Limb (tissue), 2 donors: ENCODE measurements at regions not wholly inside any gene's neighbourhood (a gene's known extent, or its start where the extent isn't known, plus 50 kb on each side); places are given as distances from the start of the nearest gene placed in this dataset.
A peak's percentile ranks its signal among the peaks of the same experiment; 100 is the strongest.
"Not testable (repeated sequence)": the region's sequence is repeated elsewhere in the genome, so short reads cannot be mapped to it uniquely, and the experiment has no call there.

Experiments
- DNase-seq, 2 donors: peaks; one replicate each; pipeline ENCODE4 v3.0.0-alpha.2; 2016; ENCODE audit errors: extremely low spot score in 2 of 2

DNA sequence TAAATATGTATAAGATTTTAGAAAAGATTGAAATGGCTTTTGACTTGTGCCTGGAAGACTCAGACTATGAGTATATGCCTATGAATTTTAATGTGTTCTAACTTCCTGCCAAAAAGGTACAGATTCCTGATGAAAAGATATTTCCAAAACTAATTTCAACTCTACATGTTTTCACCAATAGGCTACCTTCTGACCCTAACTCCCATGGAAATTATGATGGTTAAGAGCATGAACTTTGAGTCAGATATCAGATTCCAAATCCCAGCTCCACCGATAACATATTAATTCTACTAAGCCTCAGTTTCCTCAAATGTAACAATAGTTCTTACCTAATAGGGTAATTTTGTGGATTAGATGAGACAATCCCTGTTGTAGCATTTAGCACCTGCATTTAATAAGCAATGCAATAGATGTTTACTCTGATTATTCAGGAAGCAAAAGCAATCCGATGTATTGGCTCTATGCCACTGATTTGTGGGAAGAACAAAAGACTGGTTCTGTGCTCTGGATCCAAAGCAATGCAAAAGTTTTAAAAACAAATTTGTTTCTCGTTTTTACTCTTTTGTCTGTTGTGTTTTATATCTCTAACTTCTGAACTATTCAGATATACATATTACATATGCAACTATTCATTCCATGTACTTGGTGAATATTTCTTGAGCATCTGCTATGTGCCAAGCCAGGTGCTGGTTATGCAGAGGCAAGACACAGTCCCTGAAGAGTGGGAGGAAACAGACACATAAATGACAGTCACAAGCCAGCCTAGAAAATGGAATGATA lies 115.4 kb downstream of the GATA6 start:
- no peak for DNase-seq

DNA sequence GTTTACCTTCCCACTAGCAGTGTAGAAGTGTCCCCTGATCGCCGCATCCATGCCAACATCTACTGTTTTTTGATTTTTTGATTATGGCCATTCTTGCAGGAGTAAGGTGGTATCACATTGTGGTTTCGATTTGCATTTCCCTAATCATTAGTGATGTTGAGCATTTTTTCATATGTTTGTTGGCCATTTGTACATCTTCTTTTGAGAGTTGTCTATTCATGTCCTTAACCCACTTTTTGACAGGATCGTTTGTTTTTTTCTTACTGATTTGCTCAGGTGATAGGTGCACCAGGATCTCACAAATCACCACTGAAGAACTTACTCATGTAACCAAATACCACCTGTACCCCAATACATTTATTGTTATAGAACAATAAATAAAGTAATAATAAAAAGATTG lies 114.5 kb downstream of the GATA6 start:
- DNase-seq = not testable (repeated sequence)

DNA sequence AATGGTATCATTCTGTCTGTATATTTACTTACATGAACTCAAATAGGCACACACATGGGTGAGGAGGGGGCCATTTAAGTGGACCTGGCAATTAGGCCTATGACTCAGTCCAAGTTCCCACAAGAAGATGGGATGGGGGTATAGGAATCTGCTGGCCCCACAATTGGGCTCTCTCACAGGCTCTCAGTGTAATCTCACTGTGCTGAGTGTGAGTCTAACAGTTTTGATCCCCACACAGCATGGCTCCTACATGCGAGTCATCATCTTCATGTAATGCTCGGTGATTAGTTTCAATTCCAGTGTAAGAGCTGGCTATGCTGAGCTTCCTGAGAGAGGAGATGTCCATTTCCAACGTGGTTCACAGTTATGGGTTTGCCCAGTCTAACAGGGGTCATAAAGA lies 114.0 kb downstream of the GATA6 start:
- no peak for DNase-seq

DNA sequence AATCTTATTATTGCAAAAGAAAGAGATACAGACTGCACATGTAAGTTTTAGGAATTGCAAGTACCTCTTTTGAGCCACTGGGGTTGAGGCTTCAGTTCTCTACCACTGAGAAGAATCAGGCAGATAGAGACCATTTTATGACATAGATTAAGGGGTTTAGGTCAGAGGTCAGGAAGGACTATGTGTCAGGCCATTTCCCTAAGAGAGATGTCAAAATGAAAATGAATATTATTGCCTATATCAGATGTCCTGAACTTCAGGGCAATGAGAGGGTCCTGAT lies 113.7 kb downstream of the GATA6 start:
- no peak for DNase-seq

DNA sequence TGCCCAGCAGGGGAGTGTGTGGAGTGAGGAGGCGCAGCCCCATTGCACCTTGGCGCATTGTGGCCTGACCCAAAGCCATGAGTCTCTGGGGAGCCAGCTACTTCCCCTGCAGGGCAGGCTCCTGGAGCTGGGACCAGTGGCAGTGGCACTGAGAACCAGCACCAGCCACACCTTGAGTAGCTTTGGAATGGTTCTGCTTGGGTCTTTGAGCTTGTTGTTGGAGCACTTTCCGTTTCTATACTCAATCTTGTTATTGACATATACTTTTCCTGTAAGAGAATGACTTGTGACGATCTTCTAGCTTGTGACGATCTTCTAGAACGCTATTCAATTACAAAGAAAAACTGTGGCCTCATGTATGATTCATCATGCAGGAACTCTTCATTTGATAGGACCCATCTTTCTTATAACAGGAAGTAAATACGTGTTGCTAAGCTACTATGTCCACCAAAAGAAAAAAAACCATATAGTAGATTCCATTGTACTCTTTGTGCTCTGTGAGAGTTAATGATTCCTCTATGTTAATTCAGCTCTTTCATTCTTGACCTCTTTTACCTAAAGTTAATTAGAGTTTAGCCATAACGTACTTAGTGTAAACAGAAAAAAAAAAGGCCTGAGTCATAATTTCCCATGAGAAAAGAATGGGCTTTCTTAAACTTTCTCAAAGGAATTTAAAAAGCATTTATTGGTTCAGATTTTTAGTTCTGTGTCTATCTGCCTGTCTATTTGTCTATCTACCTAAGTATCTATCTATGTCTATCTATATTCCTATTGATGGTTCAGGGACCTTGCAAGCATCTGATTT lies 113.1 kb downstream of the GATA6 start:
- DNase-seq = peak in 1 of 2 donors; percentile 13

DNA sequence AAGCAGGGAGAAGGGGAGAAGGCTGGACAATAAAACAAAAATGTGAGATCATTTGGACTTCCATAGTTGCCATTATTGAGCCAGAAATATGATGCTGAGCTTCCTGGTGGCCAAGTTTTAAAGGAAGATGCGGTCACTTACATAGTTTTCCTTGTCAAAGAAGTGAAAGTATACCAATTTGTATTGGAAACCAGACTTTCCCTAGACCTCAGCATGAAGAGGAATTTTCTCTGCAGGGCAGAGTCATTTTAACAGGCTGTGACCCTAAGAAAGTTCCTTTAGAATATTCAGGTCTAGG lies 111.0 kb downstream of the GATA6 start:
- DNase-seq = no peak

DNA sequence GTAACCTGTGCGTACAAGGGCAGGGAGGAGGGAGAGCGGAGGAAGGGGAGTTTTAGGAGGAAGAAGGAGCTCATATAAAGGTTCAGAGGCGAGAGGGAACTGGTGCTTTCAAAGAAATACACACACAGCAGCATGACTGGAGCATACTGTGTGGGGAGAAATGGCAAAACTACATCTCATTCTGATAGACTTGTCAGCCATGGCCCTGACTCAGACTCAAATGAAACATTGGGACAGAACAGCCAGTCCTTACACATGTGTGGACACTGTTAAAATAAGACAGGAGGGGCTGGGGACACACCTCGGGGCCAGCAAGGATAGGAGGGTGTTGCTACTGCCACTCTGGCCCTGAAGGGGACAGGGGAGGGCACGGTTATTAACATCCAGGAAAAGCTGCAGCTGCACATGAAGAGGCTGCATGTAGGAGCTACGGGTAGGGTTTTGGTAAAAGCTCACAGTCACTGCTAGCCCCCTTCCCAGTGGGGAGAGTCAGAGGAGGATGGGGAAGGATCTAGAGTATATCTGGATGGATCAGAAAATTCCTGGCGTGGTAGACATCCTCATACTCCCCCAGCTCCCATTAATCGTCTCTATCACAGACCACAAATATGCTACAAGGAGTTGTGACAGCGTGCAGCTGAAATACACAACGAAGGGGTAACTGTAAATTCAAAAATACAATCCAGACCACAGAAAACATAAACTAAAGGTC lies 110.5 kb downstream of the GATA6 start:
- DNase-seq = no peak

DNA sequence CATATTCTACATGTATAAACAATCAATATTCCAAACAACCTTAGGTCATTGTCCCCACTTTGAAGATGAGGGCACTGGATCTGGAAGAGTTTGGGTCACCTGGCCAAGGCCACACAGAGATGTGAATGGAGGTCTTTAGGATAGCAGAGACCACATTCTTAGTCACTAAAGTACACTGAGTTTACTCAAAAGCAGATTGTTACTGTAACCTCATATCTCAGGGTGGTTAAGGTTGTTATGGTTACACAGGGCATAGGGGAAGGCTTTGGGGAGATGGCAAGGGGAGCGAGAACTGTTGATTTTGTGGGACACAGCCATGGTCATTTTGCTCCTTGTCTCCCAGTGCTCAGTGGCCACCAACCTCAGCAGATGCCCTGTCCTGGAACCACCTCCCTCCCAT lies 109.4 kb downstream of the GATA6 start:
- DNase-seq = no peak

DNA sequence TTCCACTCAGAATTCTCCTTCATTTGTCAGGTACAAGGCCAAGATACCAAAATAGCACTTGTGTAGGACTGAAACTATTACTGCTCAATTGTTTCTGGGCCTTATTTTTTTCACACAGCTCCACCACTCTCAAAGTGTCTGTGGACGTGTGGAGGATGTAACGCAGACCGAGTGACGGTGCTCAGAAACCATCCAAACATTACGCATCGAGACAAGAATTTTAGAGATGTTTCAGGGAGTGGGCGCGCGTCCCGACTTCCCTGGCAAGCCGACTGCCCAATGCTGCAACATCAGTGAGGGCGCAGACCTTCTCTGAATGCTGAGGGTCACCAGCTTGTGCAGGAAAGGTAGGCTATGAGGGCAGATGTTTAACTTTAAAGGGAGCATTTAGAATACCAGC lies 108.4 kb downstream of the GATA6 start:
- no peak for DNase-seq

DNA sequence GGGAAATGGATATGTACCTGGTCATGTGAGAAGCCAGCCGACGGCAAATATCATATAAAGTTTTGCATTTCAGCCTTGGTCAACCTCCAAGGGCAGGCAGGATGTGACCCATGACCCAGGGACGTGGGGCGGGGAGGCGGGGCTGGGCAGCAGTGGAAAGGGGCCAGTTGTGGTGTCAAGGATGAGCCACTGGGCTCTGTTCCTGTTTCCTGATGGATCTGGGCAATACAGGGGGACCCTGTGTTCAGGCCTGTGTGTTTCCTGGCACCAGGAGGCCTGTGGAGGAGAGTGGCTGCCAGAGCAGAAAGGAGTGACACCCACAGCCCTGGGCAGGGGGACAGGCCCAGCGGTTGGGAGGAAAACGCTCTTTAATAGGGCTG lies 106.9 kb downstream of the GATA6 start:
- no peak for DNase-seq

DNA sequence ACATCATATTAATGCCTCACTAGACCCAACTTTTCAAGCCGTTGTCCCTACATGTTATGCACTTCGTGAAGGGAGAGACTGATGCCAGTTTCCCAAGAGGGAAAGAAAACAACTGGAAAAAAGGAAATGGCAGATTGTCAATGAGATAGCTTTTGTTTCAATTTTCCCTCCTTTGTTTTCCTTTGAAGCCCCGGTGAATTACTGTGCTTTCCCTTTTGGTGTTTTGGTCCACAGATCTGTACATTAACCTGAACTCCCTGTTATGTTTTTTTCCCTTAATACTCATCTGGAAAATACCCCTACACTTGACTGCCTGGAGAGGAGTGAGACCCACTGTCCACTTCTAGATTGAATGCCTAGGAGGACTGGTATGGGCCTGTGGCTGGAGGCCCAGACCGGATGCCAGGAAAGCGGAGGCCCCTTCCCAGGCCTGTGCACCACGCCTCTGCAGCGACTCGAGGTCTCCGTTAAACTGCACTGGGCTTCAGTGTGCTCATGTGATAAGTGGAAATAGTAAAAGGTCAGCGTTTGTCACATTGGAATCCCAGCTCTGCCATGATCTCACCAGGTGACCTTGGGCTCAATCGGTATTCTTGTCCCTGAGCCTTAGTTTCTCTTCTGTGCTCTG lies 106.4 kb downstream of the GATA6 start:
- no peak for DNase-seq

DNA sequence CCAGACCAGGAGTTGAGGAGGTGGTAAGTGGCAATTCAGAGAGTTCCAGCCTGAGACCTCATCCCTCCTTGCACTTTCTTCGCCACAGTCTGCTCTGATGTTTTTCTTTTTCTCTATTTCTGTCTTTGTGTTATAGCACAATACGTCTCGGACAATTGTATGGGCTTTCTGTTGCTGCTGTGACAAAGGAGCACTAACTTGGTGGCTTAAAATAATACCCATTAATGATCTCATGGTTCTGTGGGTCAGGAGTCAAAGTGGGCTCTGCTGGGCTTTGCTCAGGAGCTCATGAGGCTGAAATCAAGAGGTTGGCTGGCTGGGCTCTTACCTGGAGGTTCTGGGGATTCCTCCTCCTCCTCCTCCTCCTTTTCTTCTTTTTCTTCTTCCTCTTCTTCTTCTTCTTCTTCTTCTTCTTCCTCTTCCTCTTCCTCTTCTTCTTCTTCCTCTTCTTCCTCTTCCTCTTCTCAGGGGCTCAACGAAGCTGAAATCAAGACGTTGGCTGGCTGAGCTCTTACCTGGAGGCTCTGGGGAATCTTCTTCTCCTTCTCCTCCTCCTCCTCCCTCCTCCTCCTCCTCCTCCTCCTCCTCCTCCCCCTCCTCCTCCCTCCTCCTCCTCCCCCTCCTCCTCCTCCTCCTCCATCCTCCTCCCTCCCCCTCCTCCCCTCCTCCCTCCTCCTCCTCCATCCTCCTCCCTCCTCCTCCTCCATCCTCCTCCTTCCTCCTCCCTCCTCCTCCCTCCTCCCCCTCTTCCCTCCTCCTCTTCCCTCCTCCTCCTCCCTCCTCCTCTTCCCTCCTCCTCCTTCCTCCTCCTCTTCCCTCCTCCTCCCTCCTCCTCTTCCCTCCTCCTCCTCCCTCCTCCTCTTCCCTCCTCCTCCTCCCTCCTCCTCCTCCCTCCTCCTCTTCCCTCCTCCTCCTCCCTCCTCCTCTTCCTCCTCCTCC lies 104.0 kb downstream of the GATA6 start:
- no peak for DNase-seq

DNA sequence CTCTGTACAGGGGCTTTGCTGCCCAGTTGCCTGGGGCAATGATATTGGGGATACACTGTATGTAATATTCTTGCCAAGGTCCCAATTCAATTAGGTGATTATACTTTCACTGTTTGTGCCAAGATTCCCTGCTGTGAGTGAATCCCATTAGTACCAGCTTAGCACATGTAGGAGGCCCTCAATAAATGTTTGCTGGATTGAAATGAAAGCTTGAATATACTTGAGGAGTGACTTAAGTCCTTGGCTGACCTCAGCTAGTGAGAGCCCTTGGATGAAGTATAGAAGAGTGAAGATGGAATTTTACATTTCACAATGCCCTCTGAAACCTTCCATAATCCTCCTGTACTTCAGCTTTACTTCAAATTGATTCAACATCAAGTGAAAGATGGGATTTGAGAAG lies 102.9 kb downstream of the GATA6 start:
- DNase-seq = no peak

DNA sequence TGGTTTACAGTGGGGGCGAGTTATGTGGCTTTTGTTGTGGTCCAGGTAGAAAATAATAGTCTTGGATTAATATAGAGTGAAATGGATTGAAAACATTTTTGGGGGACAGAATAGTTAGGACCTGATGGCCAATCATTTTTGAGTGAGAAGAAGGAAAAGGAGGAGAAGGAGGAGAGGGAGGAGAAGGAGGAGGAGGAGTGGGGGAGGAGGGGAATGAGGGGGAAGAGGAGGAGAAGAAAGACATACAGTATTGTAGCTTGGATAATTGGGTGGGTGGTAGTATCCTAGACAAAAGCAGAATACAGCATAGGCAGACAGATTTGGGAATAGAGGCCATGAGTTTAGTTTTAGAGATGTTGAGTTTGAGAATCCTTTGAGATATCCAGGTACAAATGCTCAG lies 101.6 kb downstream of the GATA6 start:
- no peak for DNase-seq

DNA sequence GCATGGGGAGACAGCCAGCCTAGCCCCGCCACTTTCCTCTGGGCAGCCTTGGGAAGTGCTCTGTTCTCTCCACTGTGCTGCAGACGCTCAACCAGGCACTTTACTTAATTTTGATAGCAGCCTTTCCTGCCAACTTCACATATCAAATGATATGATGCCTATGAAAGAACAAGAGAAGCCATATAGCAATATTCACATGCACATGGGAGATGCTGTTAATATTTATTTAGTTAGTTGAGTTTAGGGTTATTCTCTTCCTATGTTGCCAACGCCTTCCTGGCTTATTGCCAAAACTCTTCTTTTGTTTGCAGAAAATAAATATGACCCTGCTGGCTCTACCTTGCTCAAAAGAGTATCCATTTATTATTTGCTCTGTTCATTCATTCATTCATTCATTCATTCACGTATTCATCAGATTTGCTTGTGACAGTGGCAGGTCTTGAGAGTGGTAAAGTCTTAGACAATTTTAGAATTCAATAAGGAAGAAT lies 99.3 kb downstream of the GATA6 start:
- DNase-seq = no peak

DNA sequence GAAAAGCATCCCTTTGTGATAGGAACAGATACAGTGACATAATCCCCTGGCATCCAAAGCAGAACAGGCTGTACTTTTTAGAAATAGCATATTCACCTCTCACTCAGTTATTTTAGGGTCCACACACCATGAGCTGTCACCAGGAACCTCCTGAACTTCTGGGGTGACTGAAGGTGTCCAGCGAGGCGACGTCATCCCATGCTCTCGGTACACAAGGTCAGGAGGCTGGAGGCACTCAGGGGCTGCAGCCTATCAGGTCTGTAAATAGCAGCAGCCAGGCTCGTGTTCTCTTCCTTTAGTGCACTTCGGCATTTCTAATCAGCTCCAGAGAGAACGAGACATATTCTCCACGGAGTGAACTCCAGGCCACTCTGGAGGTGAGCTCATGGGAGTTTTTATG lies 98.3 kb downstream of the GATA6 start:
- DNase-seq = no peak

DNA sequence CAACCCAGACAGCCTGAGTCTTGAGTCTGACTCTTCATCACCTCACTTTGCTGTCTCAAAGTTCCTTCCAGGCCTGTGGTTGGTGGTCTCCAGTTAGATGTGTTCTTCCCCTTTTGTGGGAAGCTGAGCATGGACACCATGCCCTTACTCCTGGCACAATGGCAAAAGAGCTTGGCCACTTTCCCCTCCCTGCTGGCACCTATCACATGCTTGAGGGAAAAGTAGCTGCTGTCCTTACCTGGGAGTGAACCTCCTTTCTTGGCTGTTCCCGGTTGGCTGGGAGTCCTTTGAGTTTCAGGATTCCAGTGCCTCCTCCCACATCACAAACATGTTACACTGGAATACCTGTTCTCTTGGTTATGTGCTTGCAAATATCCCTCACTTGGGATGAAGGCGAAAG lies 97.8 kb downstream of the GATA6 start:
- no peak for DNase-seq

DNA sequence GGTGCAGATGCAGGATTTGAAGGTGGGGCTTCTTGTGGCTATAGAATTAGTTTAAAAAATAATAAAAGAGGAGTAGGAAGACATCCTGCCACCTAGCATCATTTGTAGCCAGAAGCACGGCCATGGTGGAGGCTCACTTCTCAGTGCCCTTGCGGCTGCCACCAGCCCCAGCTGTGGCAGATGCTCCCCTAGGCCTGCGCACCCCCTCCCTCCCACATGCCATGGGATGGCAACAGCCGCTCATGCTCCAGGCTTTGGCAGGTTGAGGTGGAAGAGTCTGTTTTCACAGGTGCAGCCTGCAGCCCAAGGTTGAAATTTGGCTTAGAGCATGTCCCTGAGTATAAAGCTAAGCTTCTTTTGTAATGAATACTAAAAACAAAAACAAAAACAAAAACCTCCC lies 96.4 kb downstream of the GATA6 start:
- DNase-seq = no peak

DNA sequence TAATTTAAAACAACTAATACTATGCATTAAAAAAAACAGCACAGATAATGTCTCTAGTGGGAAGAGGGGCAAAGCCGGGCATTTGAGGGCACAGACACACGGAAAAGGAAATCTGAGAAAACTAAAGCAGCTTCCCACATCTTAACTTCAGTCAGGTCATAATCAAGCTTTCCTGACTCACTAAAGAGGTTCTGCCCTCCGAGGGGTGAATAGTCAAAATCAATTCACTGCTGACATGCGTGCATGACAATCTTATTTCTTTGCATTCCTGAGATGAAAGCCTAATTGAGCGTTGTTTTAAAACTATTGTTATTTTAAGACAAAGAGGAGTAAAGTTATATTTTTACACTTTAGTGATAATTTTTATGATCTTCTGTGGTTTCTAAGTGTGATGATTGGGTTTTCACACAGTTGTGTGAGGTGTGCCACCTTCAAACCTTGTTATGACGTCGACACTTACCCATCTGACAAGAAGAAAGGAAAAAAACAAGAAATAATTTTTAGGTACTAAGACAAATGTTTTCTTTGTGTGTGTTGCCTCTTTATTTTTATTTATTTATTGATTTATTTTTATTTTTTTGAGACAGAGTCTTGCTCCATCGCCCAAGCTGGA lies 90.9 kb downstream of the GATA6 start:
- DNase-seq = no peak

DNA sequence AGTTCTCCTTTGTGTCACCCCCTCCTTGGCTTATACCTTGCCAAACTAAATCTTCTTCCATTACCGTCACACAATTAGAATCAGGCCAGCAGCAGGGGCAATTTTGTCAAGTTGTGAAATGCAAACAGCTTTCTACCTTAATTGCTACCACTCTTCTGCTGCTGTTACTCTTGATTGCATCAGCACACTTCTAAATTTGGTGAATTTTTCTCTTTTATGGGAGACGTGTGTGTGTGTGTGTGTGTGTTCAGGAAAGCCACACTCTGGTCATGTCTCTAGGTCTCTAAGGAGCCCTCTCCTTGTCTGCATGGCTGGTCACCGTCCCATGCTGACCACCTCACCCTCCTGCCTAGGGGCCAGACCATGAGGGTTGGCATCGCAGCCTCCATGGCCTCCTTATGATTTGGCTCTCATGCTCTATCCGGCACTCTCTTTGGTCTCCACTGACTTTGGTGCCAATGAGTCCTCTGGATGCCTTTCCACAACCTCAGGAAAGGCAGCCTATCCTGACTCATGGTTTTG lies 87.7 kb downstream of the GATA6 start:
- no peak for DNase-seq
